Thoracic aorta (tissue), 2 donors: ENCODE measurements at regions not wholly inside any gene's neighbourhood (a gene's known extent, or its start where the extent isn't known, plus 50 kb on each side); places are given as distances from the start of the nearest gene placed in this dataset.

Source experiments
- ATAC-seq: fragments of 150-250 bp; one replicate; pipeline ENCODE4 v1.8.0; 2017; ENCODE audit warnings: low read depth; ENCODE audit not compliant: insufficient number of reproducible peaks, low FRiP score
- DNase-seq: peaks from one replicate; pipeline ENCODE4 v3.0.0-alpha.2; 2020; ENCODE audit warnings: low spot score
- H3K27ac ChIP-seq, 2 donors: fragments of 200-600 bp; sonication (generic); 1 replicate in 1 of 2; 2 replicates in 1 of 2; pipeline ENCODE4 v1.5.1; 2016; ENCODE audit warnings: mild to moderate bottlenecking in 2 of 2, moderate library complexity in 2 of 2
- H3K27me3 ChIP-seq: fragments of 200-600 bp; sonication (generic); replicated peaks from 2 replicates; pipeline ENCODE4 v1.6.0; 2016; ENCODE audit warnings: mild to moderate bottlenecking; ENCODE audit not compliant: insufficient read depth
- H3K36me3 ChIP-seq: fragments of 200-600 bp; sonication (generic); one replicate; pipeline ENCODE4 v1.5.1; 2016
- H3K4me1 ChIP-seq, 2 donors: fragments of 200-600 bp; sonication (generic); 1 replicate in 1 of 2; 2 replicates in 1 of 2; pipeline versions ENCODE4 v1.5.1 to v1.6.0; 2016; ENCODE audit warnings: low read depth in 2 of 2, mild to moderate bottlenecking in 1 of 2; ENCODE audit not compliant: control insufficient read depth in 1 of 2
- H3K4me3 ChIP-seq: fragments of 200-600 bp; sonication (generic); 2 replicates; pipeline ENCODE4 v1.5.1; 2016; ENCODE audit warnings: mild to moderate bottlenecking
- H3K9me3 ChIP-seq: fragments of 200-600 bp; sonication (generic); 2 replicates; pipeline ENCODE4 v1.5.1; 2016
- TF ChIP-seq, protein P1 (sequence below): fragments of 200-600 bp; sonication (generic); IDR thresholded peaks from one replicate; pipeline ENCODE4 v1.5.1; 2019; ENCODE audit warnings: antibody characterized with exemption

DNA sequence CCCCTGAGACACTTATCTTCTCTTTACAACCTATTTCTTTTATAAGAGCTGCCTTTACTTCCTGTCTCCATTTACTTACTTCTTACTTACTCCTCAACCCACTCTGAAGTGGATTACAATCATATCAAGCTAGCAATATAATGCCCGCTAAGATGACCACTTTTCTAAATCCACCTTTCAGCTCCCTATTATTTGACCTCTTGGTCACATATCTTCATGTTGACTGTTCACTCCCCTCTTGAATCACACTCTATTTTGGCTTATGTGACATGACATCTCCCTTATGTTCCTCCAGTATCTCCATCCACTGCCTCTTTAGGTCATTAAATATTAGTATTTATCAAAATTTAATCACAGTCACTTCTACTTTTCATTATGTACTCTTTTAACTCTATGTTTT is 255.3 kb upstream of the TRPC7 start:
- H3K4me1 ChIP-seq, result no peaks in the 10 kb centered on the region
- H3K27ac ChIP-seq, result no peak overlapping the region
- H3K36me3 ChIP-seq, result no peaks in the 10 kb centered on the region
- no peak for ATAC-seq
- no peaks in the 10 kb centered on the region for H3K9me3 ChIP-seq
- TF ChIP-seq, protein P1, sequence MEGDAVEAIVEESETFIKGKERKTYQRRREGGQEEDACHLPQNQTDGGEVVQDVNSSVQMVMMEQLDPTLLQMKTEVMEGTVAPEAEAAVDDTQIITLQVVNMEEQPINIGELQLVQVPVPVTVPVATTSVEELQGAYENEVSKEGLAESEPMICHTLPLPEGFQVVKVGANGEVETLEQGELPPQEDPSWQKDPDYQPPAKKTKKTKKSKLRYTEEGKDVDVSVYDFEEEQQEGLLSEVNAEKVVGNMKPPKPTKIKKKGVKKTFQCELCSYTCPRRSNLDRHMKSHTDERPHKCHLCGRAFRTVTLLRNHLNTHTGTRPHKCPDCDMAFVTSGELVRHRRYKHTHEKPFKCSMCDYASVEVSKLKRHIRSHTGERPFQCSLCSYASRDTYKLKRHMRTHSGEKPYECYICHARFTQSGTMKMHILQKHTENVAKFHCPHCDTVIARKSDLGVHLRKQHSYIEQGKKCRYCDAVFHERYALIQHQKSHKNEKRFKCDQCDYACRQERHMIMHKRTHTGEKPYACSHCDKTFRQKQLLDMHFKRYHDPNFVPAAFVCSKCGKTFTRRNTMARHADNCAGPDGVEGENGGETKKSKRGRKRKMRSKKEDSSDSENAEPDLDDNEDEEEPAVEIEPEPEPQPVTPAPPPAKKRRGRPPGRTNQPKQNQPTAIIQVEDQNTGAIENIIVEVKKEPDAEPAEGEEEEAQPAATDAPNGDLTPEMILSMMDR, result no peak
- H3K4me3 ChIP-seq, result no peak overlapping the region
- no peaks in the 10 kb centered on the region for H3K27me3 ChIP-seq
- no peak for DNase-seq

DNA sequence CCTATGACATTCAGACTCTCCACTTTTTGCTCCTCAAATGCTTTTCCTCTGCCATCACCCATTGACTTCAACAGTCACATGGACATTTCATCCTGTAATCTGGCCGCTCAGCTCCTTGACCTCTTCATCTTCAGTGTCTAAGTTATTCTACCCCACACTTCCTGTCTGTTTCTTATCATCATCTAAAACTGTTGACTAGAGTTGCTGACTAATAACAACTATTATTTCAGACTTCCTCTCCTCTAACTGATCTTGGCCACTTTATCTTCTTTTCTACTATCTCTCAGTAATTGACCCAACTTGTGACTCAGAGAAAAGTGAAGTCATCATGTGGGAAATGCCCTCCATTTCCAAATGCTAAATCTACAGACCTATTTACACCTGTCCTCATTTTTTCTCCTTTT is 254.7 kb upstream of the TRPC7 start:
- Histone ChIP-seq H3K4me1 (no peaks in the 10 kb centered on the region), H3K36me3 (no peaks in the 10 kb centered on the region), H3K27ac (no peak overlapping the region), H3K27me3 (no peaks in the 10 kb centered on the region), H3K9me3 (no peaks in the 10 kb centered on the region), H3K4me3 (no peak overlapping the region)
- no peak for ATAC-seq
- no peak for DNase-seq
- TF ChIP-seq, protein P1, result no peak

DNA sequence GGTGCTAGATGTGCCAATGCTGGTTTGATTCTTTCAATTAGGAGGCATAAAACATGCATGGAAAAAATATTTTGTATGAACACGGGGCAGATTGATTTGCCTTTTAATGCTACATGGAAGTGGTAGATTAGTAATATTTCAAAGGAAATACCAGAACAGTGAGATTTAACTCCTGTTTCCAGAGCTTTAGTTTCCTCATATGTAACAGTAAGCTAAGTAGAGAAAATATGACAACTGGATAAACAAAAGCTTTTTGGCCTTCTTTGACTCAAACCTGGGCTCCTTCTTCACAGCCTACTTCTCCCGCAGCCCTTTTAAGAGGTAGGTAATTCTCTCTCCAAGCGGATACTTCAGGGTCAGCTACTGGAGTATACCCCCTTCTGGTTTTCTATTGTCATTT is 254.2 kb upstream of the TRPC7 start:
- TF ChIP-seq, protein P1, result no peak

DNA sequence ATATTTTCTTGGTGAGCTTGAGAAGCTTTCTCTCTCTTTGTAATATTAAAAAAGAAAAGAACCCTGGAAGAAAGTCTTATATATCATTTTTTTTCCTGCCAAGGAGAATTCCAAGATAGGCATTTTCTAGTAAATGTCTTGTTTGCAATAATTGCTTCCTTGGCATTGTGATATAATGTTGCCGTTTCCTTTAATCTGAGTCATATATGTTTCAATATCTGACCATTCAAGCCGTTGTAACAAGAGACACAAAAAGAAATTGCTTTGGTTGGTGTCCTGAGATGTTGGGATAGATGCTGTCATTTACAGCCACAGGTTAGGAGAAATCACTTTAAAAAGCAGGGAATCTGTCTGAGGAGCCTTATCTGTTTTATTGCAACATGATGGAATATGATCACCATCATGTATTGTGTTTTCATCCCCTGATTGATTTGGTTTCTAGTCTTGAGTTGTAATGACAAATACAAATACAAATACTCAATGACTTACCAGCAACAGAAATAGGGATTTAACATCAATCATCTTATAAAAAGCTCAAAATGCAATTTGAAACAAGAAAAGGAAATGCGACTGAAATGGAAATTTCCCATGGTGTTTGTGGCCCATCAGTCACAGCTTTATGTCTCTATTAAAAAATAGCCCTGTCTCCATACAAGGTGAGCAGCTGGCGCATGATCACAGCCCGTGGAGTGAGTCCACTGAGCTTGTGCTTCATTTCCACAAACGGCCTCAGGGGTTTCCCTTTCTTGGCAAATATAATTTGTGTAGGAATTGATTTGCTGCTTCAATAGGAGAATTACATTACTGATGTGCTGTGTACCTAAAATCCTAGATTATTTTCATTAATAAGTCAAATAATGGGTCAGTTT is 250.1 kb upstream of the TRPC7 start:
- H3K27me3 ChIP-seq, result no peaks in the 10 kb centered on the region
- TF ChIP-seq, protein P1, result no peak

More for the DNA sequence above, 254.2 kb upstream of the TRPC7 start:
- no peaks in the 10 kb centered on the region for H3K4me1 ChIP-seq
- no peak overlapping the region for H3K27ac ChIP-seq
- ATAC-seq (no peak), DNase-seq (no peak)
- H3K4me3 ChIP-seq, result no peak overlapping the region
- no peaks in the 10 kb centered on the region for H3K27me3 ChIP-seq
- no peaks in the 10 kb centered on the region for H3K9me3 ChIP-seq
- no peaks in the 10 kb centered on the region for H3K36me3 ChIP-seq

DNA sequence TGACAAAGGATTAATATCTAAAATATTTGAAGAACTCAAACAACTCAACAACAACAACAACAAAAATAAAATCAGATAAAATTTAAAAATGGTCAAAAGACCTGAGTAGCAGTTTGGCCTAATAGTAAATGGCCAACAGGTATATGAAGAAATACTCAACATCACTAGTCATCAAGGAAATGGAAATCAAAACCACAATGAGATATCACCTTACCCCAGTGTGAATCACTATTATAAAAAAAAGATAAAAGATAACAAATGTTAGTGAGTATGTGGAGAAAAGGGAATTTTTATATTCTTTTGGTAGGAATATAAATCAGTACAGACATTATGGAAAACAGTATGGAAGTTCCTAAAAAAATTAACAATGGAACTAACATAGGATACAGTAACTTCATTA is 247.9 kb upstream of the TRPC7 start:
- ATAC-seq, result no peak
- no peak overlapping the region for H3K4me3 ChIP-seq

More for the DNA sequence above, 250.1 kb upstream of the TRPC7 start:
- Histone ChIP-seq H3K4me1 (no peaks in the 10 kb centered on the region), H3K9me3 (no peaks in the 10 kb centered on the region), H3K36me3 (no peaks in the 10 kb centered on the region), H3K4me3 (no peak overlapping the region), H3K27ac (no peak overlapping the region)
- ATAC-seq (no peak), DNase-seq (no peak)

More for the DNA sequence above, 247.9 kb upstream of the TRPC7 start:
- Histone ChIP-seq H3K27me3 (no peaks in the 10 kb centered on the region), H3K4me1 (no peaks in the 10 kb centered on the region), H3K9me3 (no peaks in the 10 kb centered on the region), H3K27ac (no peak overlapping the region), H3K36me3 (no peaks in the 10 kb centered on the region)
- no peak for DNase-seq
- TF ChIP-seq, protein P1, result no peak
